HAP-1 (cell line): ENCODE measurements at regions not wholly inside any gene's neighbourhood (a gene's known extent, or its start where the extent isn't known, plus 50 kb on each side); places are given as distances from the start of the nearest gene placed in this dataset.
A peak's percentile ranks its signal among the peaks of the same experiment; 100 is the strongest.
"Not testable (repeated sequence)": the region's sequence is repeated elsewhere in the genome, so short reads cannot be mapped to it uniquely, and the experiment has no call there.

Experiments used
- DNase-seq, 2 experiments: peaks; one replicate each; pipeline ENCODE4 v3.0.0-alpha.2; 2016 to 2020; ENCODE audit warnings: low spot score in 2 of 2
- H3K27me3 ChIP-seq: fragments of 250-450 bp; sonication (Bioruptor Pico); 2 replicates; pipeline ENCODE4 v1.5.1; 2020; ENCODE audit warnings: low read depth, mild to moderate bottlenecking, moderate library complexity
- H3K36me3 ChIP-seq: fragments of 250-450 bp; sonication (Bioruptor Pico); replicated peaks from 2 replicates; pipeline ENCODE4 v1.5.1; 2020; ENCODE audit warnings: mild to moderate bottlenecking
- H3K4me1 ChIP-seq: fragments of 250-450 bp; sonication (Bioruptor Pico); 2 replicates; pipeline ENCODE4 v1.5.1; 2020; ENCODE audit warnings: mild to moderate bottlenecking
- H3K4me3 ChIP-seq: fragments of 250-450 bp; sonication (Bioruptor Pico); 2 replicates; pipeline ENCODE4 v1.5.1; 2020; ENCODE audit warnings: mild to moderate bottlenecking, moderate library complexity
- H3K9me3 ChIP-seq: fragments of 250-450 bp; sonication (Bioruptor Pico); 2 replicates; pipeline ENCODE4 v1.5.1; 2020; ENCODE audit warnings: mild to moderate bottlenecking, moderate library complexity
- in situ Hi-C: fragments of 300-500 bp; cut with MboI; formaldehyde crosslinking; loops from 3 replicates; pipeline ENCODE4 v1.14.3; 2020; ENCODE audit warnings: low sequenced_read_pairs, inconsistent platforms, mixed read lengths

DNA sequence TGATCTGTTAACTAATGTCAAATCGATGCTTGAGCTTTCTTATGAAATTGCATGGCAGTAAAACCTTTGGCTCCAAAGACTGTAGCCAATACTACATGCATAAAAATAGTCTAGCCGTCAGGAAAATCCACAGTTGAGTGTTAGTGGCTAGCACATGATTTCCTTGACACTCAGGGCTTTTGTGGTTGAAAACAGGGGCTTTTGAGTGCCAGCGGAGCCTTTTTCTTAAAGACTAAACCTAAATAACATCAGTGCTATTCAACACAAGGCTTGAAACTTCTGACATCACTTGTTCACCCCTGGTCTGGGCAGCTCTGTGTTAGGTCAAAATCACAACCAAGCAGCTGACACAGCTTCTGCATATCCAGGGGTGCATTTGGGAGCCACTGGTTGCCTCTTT is 124.2 kb upstream of the BMPER start:
- Histone ChIP-seq H3K36me3 (no peaks in the 10 kb centered on the region), H3K4me3 (no peak overlapping the region), H3K27me3 (no peaks in the 10 kb centered on the region), H3K9me3 (no peaks in the 10 kb centered on the region), H3K4me1 (no peaks in the 10 kb centered on the region)
- in situ Hi-C loops: no loop called here
- DNase-seq: no peak

DNA sequence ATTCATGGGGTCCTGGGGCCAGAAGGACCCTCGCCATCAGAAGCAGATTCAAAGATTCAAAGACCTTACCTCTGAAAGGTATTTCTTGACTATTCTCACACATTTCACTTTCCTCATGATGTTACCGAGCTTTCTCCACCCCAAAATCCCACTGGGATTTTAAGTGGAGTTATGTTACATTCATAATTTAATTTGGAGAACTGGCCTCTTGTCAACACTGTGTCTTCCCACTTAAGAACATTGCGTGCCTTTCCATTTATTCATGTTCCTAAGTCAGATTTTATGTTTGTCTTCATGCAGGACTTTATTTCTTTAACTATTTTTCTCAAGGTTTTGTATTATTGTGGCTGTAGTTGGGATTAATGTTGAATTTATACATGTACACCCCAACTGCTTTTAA is 123.5 kb upstream of the BMPER start:
- Histone ChIP-seq H3K4me3 (no peak overlapping the region), H3K36me3 (no peaks in the 10 kb centered on the region), H3K4me1 (no peaks in the 10 kb centered on the region), H3K9me3 (no peaks in the 10 kb centered on the region), H3K27me3 (no peaks in the 10 kb centered on the region)
- no peak for DNase-seq
- in situ Hi-C loops: no loop called here

DNA sequence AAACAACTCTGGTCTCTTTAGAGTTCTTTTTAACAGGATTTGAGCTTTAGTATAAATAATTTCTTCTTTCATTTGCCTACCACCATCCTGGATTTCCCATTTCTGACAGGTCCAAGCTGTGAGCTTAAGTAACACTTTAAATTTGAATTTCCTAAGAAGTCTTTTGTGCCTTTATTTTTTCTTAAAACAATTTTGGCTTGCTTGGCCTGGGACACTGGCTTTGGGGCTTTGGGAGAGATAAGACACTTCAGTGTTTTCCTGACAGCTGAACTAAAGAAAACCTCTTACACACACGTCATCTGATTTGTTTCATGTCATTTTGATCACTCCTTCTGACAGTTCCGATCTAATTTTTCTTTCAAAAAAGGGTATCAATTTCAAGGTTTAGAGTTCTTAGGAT is 121.3 kb upstream of the BMPER start:
- in situ Hi-C loops: no loop called here
- DNase-seq: no peak
- H3K4me1 ChIP-seq: no peaks in the 10 kb centered on the region
- H3K36me3 ChIP-seq: no peaks in the 10 kb centered on the region
- no peaks in the 10 kb centered on the region for H3K27me3 ChIP-seq
- no peaks in the 10 kb centered on the region for H3K9me3 ChIP-seq
- H3K4me3 ChIP-seq: no peak overlapping the region

DNA sequence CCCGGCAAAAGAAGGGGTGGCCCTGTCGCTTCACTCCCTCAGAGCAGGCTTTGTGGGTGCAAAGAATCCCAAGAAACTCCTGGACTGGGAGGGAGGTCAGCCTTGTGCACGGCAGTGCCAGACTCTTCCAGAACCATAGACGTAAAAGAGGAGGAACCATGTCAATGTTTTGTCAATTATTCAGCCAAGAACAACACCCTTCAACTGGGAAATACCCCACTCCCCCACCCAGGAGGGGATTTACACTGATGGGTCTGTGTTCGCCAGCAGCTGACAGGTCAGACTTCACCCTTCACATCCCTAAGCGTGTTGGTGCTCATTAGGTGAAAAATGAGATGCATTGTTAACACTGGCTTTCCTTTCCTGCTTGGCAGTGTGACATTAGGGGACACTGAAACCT is 116.8 kb upstream of the BMPER start:
- no peak overlapping the region for H3K4me3 ChIP-seq
- in situ Hi-C loops: no loop called here
- DNase-seq: no peak
- no peaks in the 10 kb centered on the region for H3K36me3 ChIP-seq
- no peaks in the 10 kb centered on the region for H3K4me1 ChIP-seq
- no peaks in the 10 kb centered on the region for H3K27me3 ChIP-seq
- H3K9me3 ChIP-seq: no peaks in the 10 kb centered on the region

DNA sequence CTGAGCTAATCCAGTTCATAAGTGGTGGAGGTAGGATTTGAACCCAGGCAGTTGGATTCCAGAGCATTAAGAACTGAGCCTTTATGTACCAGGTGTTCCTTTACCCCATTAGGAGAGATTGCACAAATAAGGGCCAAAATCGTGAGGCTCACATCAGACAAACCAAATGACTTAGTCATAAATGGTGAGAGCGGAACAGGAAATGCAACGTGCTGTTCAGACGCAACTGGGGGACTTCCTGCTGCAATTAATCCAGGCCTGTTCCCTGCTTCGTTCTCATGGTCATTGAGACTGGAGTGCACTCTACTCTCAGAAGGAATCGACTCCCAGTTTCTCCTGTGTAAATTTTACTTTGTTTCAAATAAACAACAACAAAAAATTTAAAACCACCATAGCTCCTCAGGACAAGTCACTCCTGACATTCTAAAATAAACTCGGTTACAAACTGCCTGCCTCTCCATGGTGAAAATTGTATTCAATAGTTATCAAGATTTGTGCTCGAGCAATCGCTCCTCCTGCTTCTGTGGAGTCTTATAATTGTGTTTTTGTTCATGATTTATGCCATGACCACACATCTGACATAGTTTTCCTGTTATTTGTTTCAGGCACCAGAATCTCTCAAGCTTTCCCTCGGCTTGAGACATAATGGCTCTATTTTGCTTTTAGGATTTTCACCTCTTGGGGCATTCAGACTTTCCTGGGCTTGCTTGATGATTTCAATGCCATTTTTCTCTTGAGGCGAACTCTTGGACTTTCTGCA is 115.3 kb upstream of the BMPER start:
- H3K27me3 ChIP-seq: no peaks in the 10 kb centered on the region
- DNase-seq: no peak
- H3K36me3 ChIP-seq: no peaks in the 10 kb centered on the region
- no peaks in the 10 kb centered on the region for H3K9me3 ChIP-seq
- H3K4me1 ChIP-seq: no peaks in the 10 kb centered on the region
- H3K4me3 ChIP-seq: no peak overlapping the region
- in situ Hi-C loops: no loop called here

DNA sequence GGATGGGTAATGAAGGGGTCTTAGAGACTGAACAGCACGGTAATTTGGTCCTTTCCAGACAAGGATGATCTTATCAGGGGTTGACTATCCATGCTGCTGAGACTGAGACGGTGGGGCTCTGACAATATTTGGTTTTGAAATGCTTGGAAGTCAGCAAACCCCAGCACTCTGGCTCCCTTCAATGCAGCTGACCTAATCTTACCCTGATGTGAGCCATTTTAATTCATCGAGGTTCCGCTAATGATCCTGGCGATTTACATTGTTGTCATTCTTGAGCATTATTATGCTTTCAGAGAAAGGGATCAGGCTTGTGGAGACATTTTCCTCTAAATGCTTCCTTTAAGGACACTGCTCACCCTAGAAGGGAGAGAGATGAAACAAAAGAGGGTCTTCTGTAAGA is 114.6 kb upstream of the BMPER start:
- no peaks in the 10 kb centered on the region for H3K4me1 ChIP-seq
- in situ Hi-C loops: no loop called here
- peak in 1 of 2 experiments; percentile 8 for DNase-seq

DNA sequence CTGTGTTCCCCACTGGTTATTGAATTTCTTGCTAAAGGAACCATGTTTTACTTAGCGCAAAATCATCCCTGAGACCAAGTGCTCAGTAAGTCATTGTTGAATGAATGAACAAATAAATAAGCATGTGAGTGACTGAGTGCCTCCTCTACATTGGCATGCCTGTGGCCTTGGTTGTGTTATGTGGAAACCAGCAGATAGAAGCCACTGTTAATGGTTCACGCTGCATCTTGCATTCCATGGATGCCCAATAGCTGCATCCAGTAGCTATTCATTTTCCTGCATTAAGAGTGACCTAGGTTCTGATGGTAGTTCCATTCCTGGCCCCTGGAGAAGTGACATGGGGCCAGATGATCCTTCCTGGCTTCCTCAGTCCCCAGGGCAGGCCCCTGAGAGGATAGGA is 113.3 kb upstream of the BMPER start:
- Histone ChIP-seq H3K9me3 (no peaks in the 10 kb centered on the region), H3K4me1 (no peaks in the 10 kb centered on the region), H3K4me3 (no peak overlapping the region), H3K36me3 (no peaks in the 10 kb centered on the region), H3K27me3 (no peaks in the 10 kb centered on the region)
- DNase-seq: no peak
- in situ Hi-C loops: no loop called here

More for the DNA sequence above, 114.6 kb upstream of the BMPER start:
- Histone ChIP-seq H3K27me3 (no peaks in the 10 kb centered on the region), H3K9me3 (no peaks in the 10 kb centered on the region), H3K36me3 (no peaks in the 10 kb centered on the region), H3K4me3 (no peak overlapping the region)

DNA sequence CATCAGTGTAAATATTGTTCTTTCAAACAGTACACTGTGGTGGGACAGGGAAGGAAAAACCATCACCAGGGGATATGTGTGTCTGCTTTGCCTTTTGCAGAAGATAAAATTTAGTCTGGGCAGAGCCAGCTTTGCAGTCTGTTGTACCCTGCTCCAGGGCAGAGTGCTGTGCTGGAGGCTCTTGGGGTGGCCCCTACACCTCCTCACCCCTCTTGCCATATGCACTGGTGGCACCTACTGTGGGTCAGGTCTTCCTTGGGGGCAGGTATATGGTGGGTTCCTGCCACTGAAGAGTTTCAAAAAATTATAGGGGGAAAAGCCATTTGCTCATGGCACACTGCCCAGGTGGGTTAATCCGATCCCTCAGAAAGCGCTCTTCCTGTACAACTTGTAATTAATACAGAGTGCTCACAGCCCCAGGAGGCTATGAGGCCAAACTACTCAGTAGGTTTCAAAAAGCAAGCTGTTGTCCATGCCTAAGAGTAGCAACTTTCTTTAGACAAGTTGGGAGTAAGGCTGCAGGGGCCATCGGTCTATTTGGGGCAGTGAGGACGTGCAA is 112.7 kb upstream of the BMPER start:
- Histone ChIP-seq H3K36me3 (no peaks in the 10 kb centered on the region), H3K9me3 (no peaks in the 10 kb centered on the region), H3K4me1 (no peaks in the 10 kb centered on the region), H3K4me3 (no peak overlapping the region), H3K27me3 (no peaks in the 10 kb centered on the region)
- in situ Hi-C loops: no loop called here
- DNase-seq: no peak

DNA sequence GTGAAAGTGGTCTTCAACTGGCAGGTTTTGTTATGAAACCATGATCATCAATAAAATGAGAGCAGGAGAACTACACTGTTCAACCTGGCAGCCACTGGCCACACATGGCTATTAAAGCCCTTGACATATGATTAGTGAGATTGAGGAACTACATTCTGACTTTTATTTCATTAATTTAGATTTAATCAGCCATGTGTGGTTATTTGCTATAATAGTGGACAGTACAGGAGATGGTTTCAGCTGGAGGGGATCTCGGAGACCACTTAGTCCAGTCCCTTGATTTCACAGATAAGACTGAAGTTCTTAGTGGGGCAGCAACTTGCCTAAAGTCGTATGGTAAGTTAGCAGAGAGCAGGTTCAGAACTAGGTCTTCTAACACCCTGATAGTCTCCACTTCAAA is 111.7 kb upstream of the BMPER start:
- in situ Hi-C loops: no loop called here
- Histone ChIP-seq H3K27me3 (no peaks in the 10 kb centered on the region), H3K36me3 (no peaks in the 10 kb centered on the region), H3K4me3 (no peak overlapping the region), H3K4me1 (no peaks in the 10 kb centered on the region), H3K9me3 (no peaks in the 10 kb centered on the region)
- DNase-seq: no peak

DNA sequence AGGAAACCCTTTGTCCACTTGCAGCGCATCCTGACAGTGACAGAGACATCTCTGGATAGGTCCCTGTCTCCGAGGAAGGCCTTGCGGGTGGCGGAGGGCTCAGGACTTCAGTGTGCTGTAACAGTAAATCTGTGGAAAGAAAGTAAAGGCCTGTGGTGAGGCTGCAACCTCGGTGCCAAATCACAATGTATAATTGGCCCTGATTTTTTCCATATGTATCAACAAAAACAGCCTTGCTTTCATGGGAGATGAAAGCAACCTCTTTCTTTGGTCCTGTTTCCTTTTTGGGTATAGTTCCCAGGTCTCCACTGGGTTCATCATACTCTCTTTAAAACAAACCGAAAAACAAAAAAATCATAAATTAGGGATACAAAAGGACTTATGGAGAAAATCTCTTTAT is 110.9 kb upstream of the BMPER start:
- Histone ChIP-seq H3K4me1 (no peaks in the 10 kb centered on the region), H3K27me3 (no peaks in the 10 kb centered on the region), H3K9me3 (no peaks in the 10 kb centered on the region), H3K36me3 (no peaks in the 10 kb centered on the region), H3K4me3 (no peak overlapping the region)
- in situ Hi-C loops: no loop called here
- no peak for DNase-seq

DNA sequence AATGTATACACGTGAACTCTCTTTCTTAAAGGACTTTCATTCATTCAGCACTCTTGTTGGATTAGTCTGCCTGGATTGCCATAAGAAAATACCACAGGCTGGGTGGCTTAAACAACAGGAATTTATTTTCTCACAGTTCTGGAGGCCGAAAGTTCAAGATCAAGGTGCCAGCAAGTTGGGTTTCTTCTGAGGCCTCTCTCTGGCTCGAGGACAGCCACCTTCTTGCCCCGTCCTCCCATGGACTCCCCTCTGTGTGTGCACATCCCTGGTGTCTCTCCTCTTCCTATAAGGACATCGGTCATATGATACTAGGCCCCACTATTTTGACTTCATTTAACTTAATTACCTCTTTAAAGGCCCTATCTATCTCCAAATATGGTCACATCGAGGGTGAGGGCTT is 110.4 kb upstream of the BMPER start:
- Histone ChIP-seq H3K4me3 (no peak overlapping the region), H3K4me1 (no peaks in the 10 kb centered on the region), H3K36me3 (no peaks in the 10 kb centered on the region), H3K27me3 (no peaks in the 10 kb centered on the region), H3K9me3 (no peaks in the 10 kb centered on the region)
- no peak for DNase-seq
- in situ Hi-C loops: no loop called here

DNA sequence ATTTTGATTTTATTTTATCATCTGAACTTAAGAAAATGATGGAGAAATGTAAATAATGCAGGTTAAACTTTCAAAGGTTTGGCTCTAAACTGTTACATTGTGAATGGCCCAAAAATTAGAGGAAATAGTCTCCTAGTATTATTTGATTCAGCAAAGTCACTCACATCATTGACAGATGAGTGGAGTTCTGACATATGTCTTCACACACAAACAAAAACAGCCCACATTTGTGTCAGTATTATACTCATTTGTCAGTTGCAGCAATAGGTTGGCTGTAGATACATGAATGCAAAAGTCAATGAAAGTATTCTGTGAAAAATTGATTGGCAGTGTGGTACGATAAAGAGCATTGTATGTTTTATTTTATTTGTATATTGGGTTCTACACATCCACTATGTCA is 108.8 kb upstream of the BMPER start:
- Histone ChIP-seq H3K9me3 (no peaks in the 10 kb centered on the region), H3K4me3 (no peak overlapping the region), H3K36me3 (no peaks in the 10 kb centered on the region), H3K4me1 (no peaks in the 10 kb centered on the region), H3K27me3 (no peaks in the 10 kb centered on the region)
- in situ Hi-C loops: no loop called here
- DNase-seq: no peak

DNA sequence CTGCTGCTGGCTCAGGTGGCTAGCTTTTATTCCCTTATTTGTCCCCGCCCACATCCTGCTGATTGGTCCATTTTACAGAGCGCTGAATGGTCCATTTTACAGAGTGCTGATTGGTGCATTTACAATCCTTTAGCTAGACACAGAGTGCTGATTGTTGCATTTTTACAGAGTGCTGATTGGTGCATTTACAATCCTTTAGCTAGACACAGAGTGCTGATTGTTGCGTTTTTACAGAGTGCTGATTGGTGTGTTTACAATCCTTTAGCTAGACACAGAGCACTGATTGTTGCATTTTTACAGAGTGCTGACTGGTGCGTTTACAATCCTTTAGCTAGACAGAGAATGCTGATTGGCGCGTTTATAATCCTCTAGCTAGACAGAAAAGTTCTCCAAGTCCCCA is 107.8 kb upstream of the BMPER start:
- H3K9me3 ChIP-seq, H3K4me1 ChIP-seq, H3K27me3 ChIP-seq, DNase-seq, in situ Hi-C loops, H3K36me3 ChIP-seq, H3K4me3 ChIP-seq: not testable (repeated sequence)

DNA sequence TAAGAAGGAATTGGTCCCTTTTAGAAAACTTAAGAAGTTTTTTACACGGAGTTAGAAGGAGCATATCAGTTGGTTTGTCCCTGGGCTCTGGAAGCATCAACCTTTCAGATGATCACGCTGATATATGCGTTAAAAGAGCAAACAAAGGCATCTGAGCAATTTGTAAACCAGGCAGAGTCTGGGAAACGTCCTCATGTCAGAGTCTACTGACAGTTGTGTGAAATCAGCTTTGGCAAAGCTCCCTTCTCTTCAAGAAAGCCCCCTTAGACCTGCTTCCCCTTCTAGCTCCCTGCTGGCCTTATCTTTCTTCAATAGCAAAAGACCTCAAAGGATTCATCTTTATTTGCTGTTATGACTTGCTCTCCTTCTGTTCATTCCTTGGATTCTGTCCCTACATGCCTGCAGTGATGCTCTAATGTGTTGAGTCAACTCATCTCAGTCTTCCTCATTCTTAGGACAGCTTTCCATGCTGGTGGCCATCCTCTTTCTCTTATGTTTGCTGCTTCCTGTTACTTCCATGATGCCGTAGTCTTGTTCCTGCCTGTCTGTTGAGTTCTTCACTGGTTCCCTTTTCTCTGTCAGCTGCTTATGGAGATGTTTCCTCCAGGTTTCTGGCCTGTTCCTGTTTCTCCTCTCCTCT is 106.5 kb upstream of the BMPER start:
- Histone ChIP-seq H3K4me3 (no peak overlapping the region), H3K36me3 (no peaks in the 10 kb centered on the region), H3K9me3 (no peaks in the 10 kb centered on the region), H3K4me1 (no peaks in the 10 kb centered on the region), H3K27me3 (no peaks in the 10 kb centered on the region)
- no peak for DNase-seq
- in situ Hi-C loops: no loop called here
